ENCODE measurements at regions not wholly inside any gene's neighbourhood (a gene's known extent, or its start where the extent isn't known, plus 50 kb on each side); places are given as distances from the start of the nearest gene placed in this dataset.
"Not testable (repeated sequence)": the region's sequence is repeated elsewhere in the genome, so short reads cannot be mapped to it uniquely, and the experiment has no call there.

- DNase-seq (ENCODE audit: low spot score) = no peak
- no peaks in the 10 kb centered on the region for H3K27me3 ChIP-seq (replicated peaks; ENCODE audit: insufficient read depth)
- TF ChIP-seq CTCF (IDR thresholded peaks at IDR 0.05) = no peak
These were observed 1009.7 kb downstream of the VRK1 start for GRCh38 chr14:97806891-97807290.

GRCh38 chr14:97808541-97808940, 1011.4 kb downstream of the VRK1 start:
- H3K4me3 ChIP-seq; H3K9me3 ChIP-seq; H3K36me3 ChIP-seq; ATAC-seq (ENCODE audit: insufficient number of reproducible peaks, low FRiP score, low read depth); H3K27ac ChIP-seq; H3K4me1 ChIP-seq (ENCODE audit: control insufficient read depth in 1 of 2, low read depth in 2 of 2); H3K27me3 ChIP-seq (replicated peaks; ENCODE audit: insufficient read depth); DNase-seq (ENCODE audit: low spot score): not testable (repeated sequence)

More at GRCh38 chr14:97806891-97807290, 1009.7 kb downstream of the VRK1 start:
- H3K9me3 ChIP-seq = no peaks in the 10 kb centered on the region
- H3K27ac ChIP-seq = no peak overlapping the region
- H3K4me3 ChIP-seq = no peak overlapping the region
- H3K4me1 ChIP-seq (ENCODE audit: control insufficient read depth in 1 of 2, low read depth in 2 of 2) = no peaks in the 10 kb centered on the region
- no peaks in the 10 kb centered on the region for H3K36me3 ChIP-seq
- ATAC-seq (ENCODE audit: insufficient number of reproducible peaks, low FRiP score, low read depth) = no peak

GRCh38 chr14:97813556-97813955, 1016.4 kb downstream of the VRK1 start:
- no peak for TF ChIP-seq CTCF (IDR thresholded peaks at IDR 0.05)
- ATAC-seq (ENCODE audit: insufficient number of reproducible peaks, low FRiP score, low read depth) = no peak
- H3K27me3 ChIP-seq (replicated peaks; ENCODE audit: insufficient read depth) = no peaks in the 10 kb centered on the region

GRCh38 chr14:97820781-97821180, 1023.6 kb downstream of the VRK1 start:
- no peak for ATAC-seq (ENCODE audit: insufficient number of reproducible peaks, low FRiP score, low read depth)
- no peaks in the 10 kb centered on the region for H3K9me3 ChIP-seq
- H3K36me3 ChIP-seq = no peaks in the 10 kb centered on the region
- H3K4me3 ChIP-seq = no peak overlapping the region
- no peak overlapping the region for H3K27ac ChIP-seq
- no peaks in the 10 kb centered on the region for H3K27me3 ChIP-seq (replicated peaks; ENCODE audit: insufficient read depth)
- H3K4me1 ChIP-seq (ENCODE audit: control insufficient read depth in 1 of 2, low read depth in 2 of 2) = no peaks in the 10 kb centered on the region
- DNase-seq (ENCODE audit: low spot score) = no peak
- no peak for TF ChIP-seq CTCF (IDR thresholded peaks at IDR 0.05)

More at GRCh38 chr14:97813556-97813955, 1016.4 kb downstream of the VRK1 start:
- Histone ChIP-seq H3K4me1 (ENCODE audit: control insufficient read depth in 1 of 2, low read depth in 2 of 2) (no peaks in the 10 kb centered on the region), H3K4me3 (no peak overlapping the region), H3K9me3 (no peaks in the 10 kb centered on the region), H3K27ac (no peak overlapping the region), H3K36me3 (no peaks in the 10 kb centered on the region)
- DNase-seq (ENCODE audit: low spot score) = no peak

GRCh38 chr14:97824218-97824617, 1027.0 kb downstream of the VRK1 start:
- no peak for ATAC-seq (ENCODE audit: insufficient number of reproducible peaks, low FRiP score, low read depth)
- no peak for TF ChIP-seq CTCF (IDR thresholded peaks at IDR 0.05)
- Histone ChIP-seq H3K9me3 (no peaks in the 10 kb centered on the region), H3K4me1 (ENCODE audit: control insufficient read depth in 1 of 2, low read depth in 2 of 2) (no peaks in the 10 kb centered on the region), H3K27me3 (replicated peaks; ENCODE audit: insufficient read depth) (no peaks in the 10 kb centered on the region), H3K36me3 (no peaks in the 10 kb centered on the region), H3K4me3 (no peak overlapping the region), H3K27ac (no peak overlapping the region)
- DNase-seq (ENCODE audit: low spot score) = no peak

GRCh38 chr14:97827746-97828145, 1030.6 kb downstream of the VRK1 start:
- no peak overlapping the region for H3K27ac ChIP-seq
- ATAC-seq (ENCODE audit: insufficient number of reproducible peaks, low FRiP score, low read depth) (no peak), DNase-seq (ENCODE audit: low spot score) (no peak)
- H3K4me1 ChIP-seq (ENCODE audit: control insufficient read depth in 1 of 2, low read depth in 2 of 2) = no peaks in the 10 kb centered on the region
- no peak for TF ChIP-seq CTCF (IDR thresholded peaks at IDR 0.05)
- no peaks in the 10 kb centered on the region for H3K27me3 ChIP-seq (replicated peaks; ENCODE audit: insufficient read depth)
- no peaks in the 10 kb centered on the region for H3K9me3 ChIP-seq
- no peak overlapping the region for H3K4me3 ChIP-seq
- H3K36me3 ChIP-seq = no peaks in the 10 kb centered on the region
